Activated B cell treated with CpG ODN at 0.5 μM for 24 hours (primary cell): ENCODE measurements at regions not wholly inside any gene's neighbourhood (a gene's known extent, or its start where the extent isn't known, plus 50 kb on each side); places are given as distances from the start of the nearest gene placed in this dataset.

Source experiments
- ATAC-seq: fragments of 200-7000 bp; cut with Tn5 transposase; one replicate; pipeline ENCODE4 v1.10.0; 2021; ENCODE audit warnings: low read depth, mild to moderate bottlenecking, moderate library complexity
- CTCF ChIA-PET: fragments of 350-600 bp; sonication (Branson Sonifier 250); formaldehyde crosslinking; loops from one replicate; lab custom pipeline; 2021; ENCODE audit warnings: antibody characterized with exemption; lab: Charles Lee
- POLR2A ChIA-PET: fragments of 350-600 bp; sonication (Branson Sonifier 250); formaldehyde crosslinking; loops from one replicate; lab custom pipeline; 2021; ENCODE audit warnings: antibody characterized with exemption; lab: Charles Lee
- DNase-seq: peaks from one replicate; pipeline ENCODE4 v3.0.0; 2022
- H3K27ac Mint-ChIP-seq: one replicate; pipeline ENCODE4 v1.8.0; 2020; ENCODE audit warnings: mixed read lengths
- H3K27me3 Mint-ChIP-seq: one replicate; pipeline ENCODE4 v1.8.0; 2021; ENCODE audit warnings: mixed read lengths
- H3K36me3 Mint-ChIP-seq: one replicate; pipeline ENCODE4 v1.8.0; 2021; ENCODE audit warnings: low read depth, mixed read lengths
- H3K4me1 Mint-ChIP-seq: one replicate; pipeline ENCODE4 v1.8.0; 2021; ENCODE audit warnings: mixed read lengths
- H3K4me3 Mint-ChIP-seq: one replicate; pipeline ENCODE4 v1.8.0; 2020; ENCODE audit warnings: mild to moderate bottlenecking, mixed read lengths
- H3K9me3 Mint-ChIP-seq: one replicate; pipeline ENCODE4 v1.8.0; 2020; ENCODE audit warnings: mixed read lengths
- intact Hi-C: fragments of 100-400 bp; cut with micrococcal nuclease; formaldehyde crosslinking; loops from one replicate; pipeline ENCODE4 v1.15.1; 2024
- TF ChIP-seq, protein P1 (sequence below): fragments of 200-600 bp; IDR thresholded peaks from one replicate; pipeline ENCODE4 v1.8.0; 2022; ENCODE audit warnings: antibody characterized with exemption, mild to moderate bottlenecking

DNA sequence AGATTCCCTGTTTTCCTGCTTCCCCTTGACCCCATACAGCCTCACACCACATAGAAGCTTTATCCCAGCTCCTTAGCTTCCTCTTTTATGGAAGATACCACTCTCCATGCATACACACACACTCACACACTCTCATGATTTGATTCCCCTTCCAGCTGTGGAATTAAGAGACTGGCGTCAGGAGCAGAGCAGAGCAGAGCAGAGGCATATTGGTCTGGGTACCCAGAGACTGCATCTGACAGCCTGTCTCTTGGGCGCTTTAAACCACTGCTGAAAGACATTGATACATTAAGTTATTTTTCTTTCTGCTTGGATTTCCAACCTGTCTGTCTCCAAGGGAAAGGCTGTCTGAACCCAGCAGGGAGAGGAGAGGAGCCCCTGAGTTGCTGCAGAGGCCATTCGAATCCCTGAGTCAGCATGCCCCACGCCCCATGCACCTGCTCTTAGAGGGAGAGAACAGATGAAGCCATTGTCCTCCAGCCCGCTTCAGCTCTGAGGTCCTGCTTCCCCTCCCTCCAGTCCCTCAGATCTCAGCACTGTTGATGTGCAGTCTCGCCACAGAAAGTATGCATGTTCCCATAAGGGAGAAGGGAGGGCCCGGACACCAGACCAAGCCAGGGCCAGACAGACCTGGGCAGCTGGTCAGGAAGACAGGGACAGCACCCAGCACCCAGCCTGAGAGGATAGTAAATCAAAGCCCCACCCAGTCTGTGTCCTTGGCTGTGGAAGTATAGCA is 66.7 kb upstream of the GJB5 start:
- Mint-ChIP-seq H3K27me3 (peaks cover 26% of the 10 kb centered on the region), H3K27ac (no peak overlapping the region), H3K9me3 (no peaks in the 10 kb centered on the region), H3K36me3 (no peaks in the 10 kb centered on the region), H3K4me3 (no peak overlapping the region), H3K4me1 (no peaks in the 10 kb centered on the region)
- no peak for DNase-seq
- intact Hi-C loops = no loop called here
- TF ChIP-seq, protein P1, sequence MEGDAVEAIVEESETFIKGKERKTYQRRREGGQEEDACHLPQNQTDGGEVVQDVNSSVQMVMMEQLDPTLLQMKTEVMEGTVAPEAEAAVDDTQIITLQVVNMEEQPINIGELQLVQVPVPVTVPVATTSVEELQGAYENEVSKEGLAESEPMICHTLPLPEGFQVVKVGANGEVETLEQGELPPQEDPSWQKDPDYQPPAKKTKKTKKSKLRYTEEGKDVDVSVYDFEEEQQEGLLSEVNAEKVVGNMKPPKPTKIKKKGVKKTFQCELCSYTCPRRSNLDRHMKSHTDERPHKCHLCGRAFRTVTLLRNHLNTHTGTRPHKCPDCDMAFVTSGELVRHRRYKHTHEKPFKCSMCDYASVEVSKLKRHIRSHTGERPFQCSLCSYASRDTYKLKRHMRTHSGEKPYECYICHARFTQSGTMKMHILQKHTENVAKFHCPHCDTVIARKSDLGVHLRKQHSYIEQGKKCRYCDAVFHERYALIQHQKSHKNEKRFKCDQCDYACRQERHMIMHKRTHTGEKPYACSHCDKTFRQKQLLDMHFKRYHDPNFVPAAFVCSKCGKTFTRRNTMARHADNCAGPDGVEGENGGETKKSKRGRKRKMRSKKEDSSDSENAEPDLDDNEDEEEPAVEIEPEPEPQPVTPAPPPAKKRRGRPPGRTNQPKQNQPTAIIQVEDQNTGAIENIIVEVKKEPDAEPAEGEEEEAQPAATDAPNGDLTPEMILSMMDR = no peak
- ChIA-PET POLR2A (no interaction called here), CTCF (no interaction called here)
- no peak for ATAC-seq

DNA sequence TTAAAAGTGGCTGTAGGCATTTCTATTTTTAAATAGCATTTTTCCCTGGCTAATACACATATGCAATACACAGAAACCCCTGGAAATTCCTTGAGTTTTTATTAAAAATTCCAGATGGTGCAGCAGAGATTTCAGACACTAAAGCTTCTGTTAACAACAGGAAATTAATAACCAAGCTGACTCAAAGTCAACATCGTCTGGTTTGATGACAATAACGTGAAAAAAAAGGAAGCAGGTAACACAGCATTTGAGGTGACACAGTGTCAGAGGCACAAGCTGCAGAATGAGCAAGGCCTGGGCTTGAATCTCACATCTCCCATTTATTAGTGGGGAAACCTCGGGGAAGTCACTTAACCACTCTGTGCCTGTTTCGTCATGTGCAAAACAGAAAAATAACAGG is 64.6 kb upstream of the GJB5 start:
- Mint-ChIP-seq H3K36me3 (no peaks in the 10 kb centered on the region), H3K4me3 (no peak overlapping the region), H3K9me3 (no peaks in the 10 kb centered on the region), H3K4me1 (no peaks in the 10 kb centered on the region), H3K27me3 (peaks cover 26% of the 10 kb centered on the region), H3K27ac (no peak overlapping the region)
- no peak for ATAC-seq
- no peak for DNase-seq
- ChIA-PET POLR2A (no interaction called here), CTCF (no interaction called here)
- TF ChIP-seq, protein P1 = no peak
- intact Hi-C loops = no loop called here

DNA sequence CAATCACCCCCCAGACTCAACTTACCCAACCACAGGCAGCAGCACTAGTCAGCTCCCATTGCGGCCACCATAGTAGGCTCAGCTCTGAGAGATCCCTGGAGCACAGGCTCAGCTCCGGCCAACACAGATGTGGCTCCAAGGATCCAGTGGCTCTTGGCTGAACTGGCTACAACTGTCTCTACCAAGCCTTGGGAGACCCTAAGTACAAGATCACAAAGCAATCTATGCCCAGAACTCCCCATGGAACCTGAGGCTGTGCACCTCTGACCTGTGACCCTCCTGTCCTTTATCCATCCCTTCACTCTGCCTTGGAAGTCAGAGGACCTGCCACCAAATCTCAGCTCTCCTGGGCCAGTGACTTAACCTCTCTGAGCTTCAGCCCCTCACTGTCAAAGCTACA is 61.8 kb upstream of the GJB5 start:
- no peaks in the 10 kb centered on the region for H3K36me3 Mint-ChIP-seq
- CTCF ChIA-PET = no interaction called here
- H3K4me1 Mint-ChIP-seq = no peaks in the 10 kb centered on the region

DNA sequence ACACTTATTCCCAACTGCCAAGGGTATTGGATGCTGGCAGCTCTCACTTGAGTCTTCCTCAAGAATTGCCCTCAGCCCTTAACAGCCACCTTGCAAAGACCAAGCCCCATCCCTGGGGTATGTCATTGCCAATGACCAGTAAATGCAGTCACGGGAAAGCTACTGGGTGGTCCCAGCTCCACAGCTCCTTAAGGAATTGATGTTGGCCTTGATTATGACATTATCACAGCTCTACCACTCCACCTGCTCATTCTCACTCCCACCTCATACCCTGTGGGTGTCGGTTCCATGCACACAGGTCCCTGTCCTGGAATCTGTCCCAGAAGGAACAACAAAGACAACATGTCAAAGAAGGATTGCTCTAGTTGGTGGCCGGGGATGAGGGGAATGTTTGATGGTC is 60.5 kb upstream of the GJB5 start:
- H3K4me3 Mint-ChIP-seq = no peak overlapping the region
- H3K9me3 Mint-ChIP-seq = no peaks in the 10 kb centered on the region
- TF ChIP-seq, protein P1 = no peak
- H3K27me3 Mint-ChIP-seq = peaks cover 10% of the 10 kb centered on the region
- H3K27ac Mint-ChIP-seq = no peak overlapping the region
- ChIA-PET CTCF (no interaction called here), POLR2A (no interaction called here)
- DNase-seq (no peak), ATAC-seq (no peak)
- intact Hi-C loops = no loop called here
- no peaks in the 10 kb centered on the region for H3K4me1 Mint-ChIP-seq
- H3K36me3 Mint-ChIP-seq = no peaks in the 10 kb centered on the region

More for the DNA sequence above, 61.8 kb upstream of the GJB5 start:
- Mint-ChIP-seq H3K27me3 (peaks cover 14% of the 10 kb centered on the region), H3K27ac (no peak overlapping the region), H3K9me3 (no peaks in the 10 kb centered on the region), H3K4me3 (no peak overlapping the region)
- no peak for DNase-seq
- POLR2A ChIA-PET = no interaction called here
- TF ChIP-seq, protein P1 = no peak
- no peak for ATAC-seq
- intact Hi-C loops = no loop called here

DNA sequence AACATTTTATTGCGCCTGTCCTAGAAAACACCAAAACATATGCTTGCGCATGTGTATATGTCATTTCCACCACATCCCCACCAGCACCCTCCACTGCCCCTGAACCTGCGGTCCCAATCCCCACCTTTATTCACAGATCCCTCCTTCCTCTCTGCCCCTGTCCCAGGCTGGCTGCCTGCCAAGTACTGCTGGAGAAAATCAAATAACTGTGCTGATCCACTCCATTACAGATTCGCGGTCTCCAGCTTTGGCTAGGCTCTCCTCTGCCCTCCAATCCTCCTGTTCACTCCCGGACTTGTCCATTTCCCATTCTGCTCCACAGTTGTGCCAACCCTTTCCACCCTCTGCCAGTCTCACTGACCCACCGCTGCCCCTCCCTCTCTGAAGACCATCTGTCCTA is 59.3 kb upstream of the GJB5 start:
- Mint-ChIP-seq H3K4me3 (no peak overlapping the region), H3K27ac (no peak overlapping the region), H3K27me3 (peaks cover 10% of the 10 kb centered on the region), H3K36me3 (no peaks in the 10 kb centered on the region), H3K9me3 (no peaks in the 10 kb centered on the region), H3K4me1 (no peaks in the 10 kb centered on the region)
- intact Hi-C loops = no loop called here
- no peak for DNase-seq
- TF ChIP-seq, protein P1 = no peak
- POLR2A ChIA-PET = no interaction called here
- ATAC-seq = no peak
- CTCF ChIA-PET = no interaction called here
